Naive B cell (primary cell): ENCODE measurements at regions not wholly inside any gene's neighbourhood (a gene's known extent, or its start where the extent isn't known, plus 50 kb on each side); places are given as distances from the start of the nearest gene placed in this dataset.

Experiments used
- ATAC-seq, 2 donors: fragments of 150-1000 bp; cut with Tn5 transposase; 2 replicates each; pipeline ENCODE4 v1.10.0; 2021; ENCODE audit warnings: low read depth in 2 of 2, mild to moderate bottlenecking in 2 of 2, moderate library complexity in 2 of 2
- DNase-seq: peaks from one replicate; pipeline ENCODE4 v3.0.0; 2022
- H3K27ac Mint-ChIP-seq, 6 donors: one replicate each; pipeline ENCODE4 v1.8.0; 2020 to 2022; ENCODE audit warnings: mild to moderate bottlenecking in 6 of 6, mixed read lengths in 6 of 6, moderate library complexity in 5 of 6, inconsistent platforms in 2 of 6
- H3K27me3 Mint-ChIP-seq, 3 donors: one replicate each; pipeline ENCODE4 v1.8.0; 2021 to 2022; ENCODE audit warnings: mixed read lengths in 3 of 3, mild to moderate bottlenecking in 1 of 3
- H3K36me3 Mint-ChIP-seq, 2 donors: one replicate each; pipeline ENCODE4 v1.8.0; 2020 to 2022; ENCODE audit warnings: mixed read lengths in 2 of 2, inconsistent platforms in 1 of 2, mild to moderate bottlenecking in 1 of 2
- H3K4me1 Mint-ChIP-seq, 3 donors: one replicate each; pipeline ENCODE4 v1.8.0; 2020 to 2022; ENCODE audit warnings: mixed read lengths in 3 of 3, inconsistent platforms in 1 of 3, mild to moderate bottlenecking in 1 of 3, moderate library complexity in 1 of 3
- H3K4me3 Mint-ChIP-seq, 8 donors: one replicate each; pipeline ENCODE4 v1.8.0; 2020 to 2022; ENCODE audit warnings: mild to moderate bottlenecking in 8 of 8, mixed read lengths in 8 of 8, moderate library complexity in 8 of 8, inconsistent platforms in 2 of 8
- H3K9me3 Mint-ChIP-seq, 7 donors: one replicate each; pipeline ENCODE4 v1.8.0; 2020 to 2022; ENCODE audit warnings: mixed read lengths in 7 of 7, mild to moderate bottlenecking in 5 of 7, inconsistent platforms in 2 of 7, moderate library complexity in 1 of 7

DNA sequence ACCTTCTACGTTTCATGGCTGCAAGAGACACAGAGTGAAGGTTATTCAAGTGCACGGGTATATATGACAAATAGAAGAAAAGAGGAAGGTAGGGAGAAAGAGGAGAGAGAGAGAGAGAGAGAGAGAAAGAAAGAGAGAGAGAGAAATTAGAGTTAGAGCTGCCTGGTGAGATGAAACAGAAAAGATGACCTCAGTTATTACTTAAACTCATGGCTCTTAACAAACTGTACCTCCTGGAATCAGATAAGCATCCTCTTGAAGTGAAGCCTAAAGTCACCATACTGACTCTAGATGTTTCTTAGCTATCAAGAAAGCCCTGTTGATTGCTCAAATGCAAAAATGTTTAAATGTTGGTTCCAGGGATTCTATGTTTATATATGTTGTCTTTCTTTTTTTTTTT, 597.7 kb upstream of the ZP4 start:
- no peak for DNase-seq
- Mint-ChIP-seq H3K27ac (no peak overlapping the region), H3K4me1 (no peaks in the 10 kb centered on the region), H3K4me3 (no peak overlapping the region), H3K27me3 (no peaks in the 10 kb centered on the region), H3K36me3 (no peaks in the 10 kb centered on the region), H3K9me3 (peaks cover 0 to 4% (median 0%) of the 10 kb centered on the region in 7 donors)
- ATAC-seq = no peak

- no peak for DNase-seq
- peaks cover 0 to 4% (median 0%) of the 10 kb centered on the region in 7 donors for H3K9me3 Mint-ChIP-seq
- no peak for ATAC-seq
- no peak overlapping the region for H3K4me3 Mint-ChIP-seq
- no peaks in the 10 kb centered on the region for H3K36me3 Mint-ChIP-seq
- H3K4me1 Mint-ChIP-seq = no peaks in the 10 kb centered on the region
- no peak overlapping the region for H3K27ac Mint-ChIP-seq
- H3K27me3 Mint-ChIP-seq = no peaks in the 10 kb centered on the region
Observed at GRCh38 chr1:238487931-238488330, 597.2 kb upstream of the ZP4 start.

- Mint-ChIP-seq H3K4me3 (no peak overlapping the region), H3K27me3 (no peaks in the 10 kb centered on the region), H3K4me1 (no peaks in the 10 kb centered on the region), H3K36me3 (no peaks in the 10 kb centered on the region), H3K9me3 (peaks cover 0 to 4% (median 0%) of the 10 kb centered on the region in 7 donors), H3K27ac (no peak overlapping the region)
- DNase-seq (no peak), ATAC-seq (no peak)
Observed at GRCh38 chr1:238485912-238486209, 595.1 kb upstream of the ZP4 start.

DNA sequence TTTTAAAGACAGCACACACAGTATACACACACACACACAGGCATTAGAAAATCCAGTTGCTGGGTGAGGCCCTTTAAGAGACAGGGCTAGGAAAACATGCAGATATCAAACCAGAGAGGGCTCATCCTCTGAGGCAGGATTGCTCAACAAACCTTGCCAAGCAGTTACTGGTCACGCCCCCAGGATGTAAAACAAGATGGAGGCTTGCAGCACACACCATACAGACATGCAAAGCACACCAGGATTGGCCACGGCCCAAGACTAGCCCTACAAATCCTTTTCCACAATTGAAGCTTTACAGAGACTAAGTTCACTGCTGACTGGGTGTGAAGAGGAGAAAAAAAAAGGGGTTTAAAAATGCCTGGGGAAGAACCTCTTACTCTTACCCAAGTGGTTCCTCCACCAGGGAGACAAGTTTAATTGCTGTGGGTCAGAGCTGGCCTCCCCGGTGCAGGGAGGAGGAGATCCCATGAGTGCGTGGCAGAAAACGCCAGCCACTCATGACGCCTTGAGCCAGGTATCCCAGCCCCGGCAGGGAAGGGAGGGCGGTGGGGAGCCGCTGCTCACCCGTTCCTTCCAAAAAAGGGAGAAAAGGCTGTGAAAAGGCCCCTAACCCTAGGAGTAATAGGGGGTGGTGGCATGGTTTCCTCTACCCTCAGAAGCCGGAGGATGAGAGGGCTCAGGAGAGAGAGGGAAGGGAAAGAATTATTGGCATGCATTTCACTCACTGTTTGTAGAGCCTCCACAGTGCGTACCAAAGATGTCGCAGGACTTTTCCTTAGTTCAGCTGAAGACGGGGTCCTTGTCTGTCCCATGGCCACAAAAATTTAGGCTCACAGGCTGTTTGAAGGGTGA, 594.6 kb upstream of the ZP4 start:
- H3K27me3 Mint-ChIP-seq = no peaks in the 10 kb centered on the region

GRCh38 chr1:238484121-238484520, 593.4 kb upstream of the ZP4 start:
- H3K4me3 Mint-ChIP-seq = no peak overlapping the region
- no peaks in the 10 kb centered on the region for H3K27me3 Mint-ChIP-seq
- H3K36me3 Mint-ChIP-seq = no peaks in the 10 kb centered on the region
- DNase-seq (no peak), ATAC-seq (no peak)
- no peak overlapping the region for H3K27ac Mint-ChIP-seq
- H3K9me3 Mint-ChIP-seq = peaks cover 0 to 4% (median 0%) of the 10 kb centered on the region in 7 donors
- H3K4me1 Mint-ChIP-seq = no peaks in the 10 kb centered on the region

More for the DNA sequence above, 594.6 kb upstream of the ZP4 start:
- no peak overlapping the region for H3K4me3 Mint-ChIP-seq
- no peaks in the 10 kb centered on the region for H3K4me1 Mint-ChIP-seq
- peaks cover 0 to 4% (median 0%) of the 10 kb centered on the region in 7 donors for H3K9me3 Mint-ChIP-seq
- DNase-seq (no peak), ATAC-seq (no peak)
- peak overlapping the region in 1 of 6 donors; percentile 22 for H3K27ac Mint-ChIP-seq
- H3K36me3 Mint-ChIP-seq = no peaks in the 10 kb centered on the region

DNA sequence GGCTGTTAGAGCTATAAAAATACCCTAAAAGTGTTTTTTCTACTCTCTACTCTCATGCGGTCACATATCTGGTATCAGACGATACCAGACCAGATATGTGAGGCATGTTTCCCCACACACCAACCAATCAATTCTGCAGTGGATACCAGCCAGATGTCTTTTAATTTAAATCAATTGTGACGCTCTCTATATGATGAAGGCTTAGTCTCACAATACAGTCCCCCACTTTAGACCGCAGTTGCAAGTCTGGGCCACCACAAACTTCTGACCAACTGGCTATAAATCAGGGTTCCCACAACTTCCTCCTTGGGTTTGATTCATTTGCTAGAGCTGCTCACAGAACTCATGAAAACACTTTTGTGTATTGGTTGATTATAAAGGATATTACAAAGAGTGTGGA, 586.1 kb upstream of the ZP4 start:
- no peak for DNase-seq
- no peaks in the 10 kb centered on the region for H3K4me1 Mint-ChIP-seq
- ATAC-seq = no peak

DNA sequence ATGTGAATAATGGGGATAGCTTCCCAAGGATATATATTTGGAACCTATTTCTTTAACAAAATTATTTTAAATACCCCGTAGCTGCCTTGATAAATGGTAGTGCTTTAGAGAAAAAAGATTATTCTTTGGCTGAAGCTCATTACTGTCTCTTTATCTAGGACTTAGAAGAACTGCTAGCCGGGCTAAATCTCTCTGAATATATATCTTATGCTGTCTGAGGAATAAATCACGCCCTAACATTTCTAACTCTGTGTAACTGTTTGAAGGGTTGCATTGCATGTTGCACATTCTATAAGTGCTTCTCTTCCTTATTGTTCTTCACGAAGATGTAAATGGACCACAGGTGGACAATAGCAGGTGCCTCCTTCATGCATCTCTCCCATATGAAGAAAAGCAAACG, 585.0 kb upstream of the ZP4 start:
- H3K27me3 Mint-ChIP-seq = no peaks in the 10 kb centered on the region
- DNase-seq (no peak), ATAC-seq (no peak)
- no peaks in the 10 kb centered on the region for H3K4me1 Mint-ChIP-seq
- H3K36me3 Mint-ChIP-seq = no peaks in the 10 kb centered on the region
- peaks cover 0 to 4% (median 0%) of the 10 kb centered on the region in 7 donors for H3K9me3 Mint-ChIP-seq
- no peak overlapping the region for H3K4me3 Mint-ChIP-seq
- no peak overlapping the region for H3K27ac Mint-ChIP-seq

More for the DNA sequence above, 586.1 kb upstream of the ZP4 start:
- H3K27ac Mint-ChIP-seq = no peak overlapping the region
- H3K36me3 Mint-ChIP-seq = no peaks in the 10 kb centered on the region
- peaks cover 0 to 4% (median 0%) of the 10 kb centered on the region in 7 donors for H3K9me3 Mint-ChIP-seq
- no peaks in the 10 kb centered on the region for H3K27me3 Mint-ChIP-seq
- no peak overlapping the region for H3K4me3 Mint-ChIP-seq

- no peaks in the 10 kb centered on the region for H3K4me1 Mint-ChIP-seq
- H3K27ac Mint-ChIP-seq = no peak overlapping the region
- H3K9me3 Mint-ChIP-seq = peaks cover 0 to 4% (median 0%) of the 10 kb centered on the region in 7 donors
- no peak for ATAC-seq
- no peak for DNase-seq
- H3K4me3 Mint-ChIP-seq = no peak overlapping the region
- no peaks in the 10 kb centered on the region for H3K36me3 Mint-ChIP-seq
- no peaks in the 10 kb centered on the region for H3K27me3 Mint-ChIP-seq
Observed at GRCh38 chr1:238474263-238474662, 583.5 kb upstream of the ZP4 start.

- DNase-seq = no peak
- Mint-ChIP-seq H3K27me3 (no peaks in the 10 kb centered on the region), H3K4me3 (no peak overlapping the region), H3K27ac (no peak overlapping the region), H3K36me3 (no peaks in the 10 kb centered on the region), H3K4me1 (no peaks in the 10 kb centered on the region), H3K9me3 (peaks cover 0 to 13% (median 0%) of the 10 kb centered on the region in 7 donors)
- no peak for ATAC-seq
Observed at GRCh38 chr1:238469146-238469631, 578.5 kb upstream of the ZP4 start.

GRCh38 chr1:238468068-238468467, 577.3 kb upstream of the ZP4 start:
- H3K27ac Mint-ChIP-seq = no peak overlapping the region
- no peaks in the 10 kb centered on the region for H3K4me1 Mint-ChIP-seq
- no peaks in the 10 kb centered on the region for H3K36me3 Mint-ChIP-seq
- no peak overlapping the region for H3K4me3 Mint-ChIP-seq
- no peak for DNase-seq
- no peaks in the 10 kb centered on the region for H3K27me3 Mint-ChIP-seq
- peaks cover 0 to 16% (median 1%) of the 10 kb centered on the region in 7 donors for H3K9me3 Mint-ChIP-seq
- no peak for ATAC-seq

DNA sequence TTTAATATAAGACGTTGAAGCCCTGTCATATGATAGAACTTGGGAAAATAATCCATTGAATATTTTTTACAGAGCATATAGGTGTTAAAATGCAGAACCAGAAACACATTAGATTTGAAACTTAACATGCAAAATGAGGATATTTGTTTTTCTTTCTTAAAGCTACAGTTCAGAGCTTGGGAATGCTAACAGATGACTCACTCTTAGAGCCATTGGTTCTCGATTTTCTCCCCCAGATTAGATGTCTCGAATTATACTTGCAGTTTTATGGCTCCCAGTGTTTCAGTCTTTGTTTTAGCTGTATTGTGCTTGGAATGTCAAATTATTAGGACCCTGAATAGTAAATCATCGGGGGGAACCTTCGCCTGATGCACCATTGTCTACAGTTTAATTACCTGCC, 575.7 kb upstream of the ZP4 start:
- no peaks in the 10 kb centered on the region for H3K4me1 Mint-ChIP-seq
- H3K4me3 Mint-ChIP-seq = no peak overlapping the region
- DNase-seq = no peak
- H3K27ac Mint-ChIP-seq = no peak overlapping the region
- peaks cover 0 to 15% (median 2%) of the 10 kb centered on the region in 7 donors for H3K9me3 Mint-ChIP-seq
- no peaks in the 10 kb centered on the region for H3K36me3 Mint-ChIP-seq
- ATAC-seq = no peak
- H3K27me3 Mint-ChIP-seq = no peaks in the 10 kb centered on the region

- H3K4me1 Mint-ChIP-seq = no peaks in the 10 kb centered on the region
- DNase-seq (no peak), ATAC-seq (no peak)
- H3K4me3 Mint-ChIP-seq = no peak overlapping the region
- no peak overlapping the region for H3K27ac Mint-ChIP-seq
- no peaks in the 10 kb centered on the region for H3K27me3 Mint-ChIP-seq
- peaks cover 0 to 15% (median 2%) of the 10 kb centered on the region in 7 donors for H3K9me3 Mint-ChIP-seq
- H3K36me3 Mint-ChIP-seq = no peaks in the 10 kb centered on the region
Observed at GRCh38 chr1:238465449-238465848, 574.7 kb upstream of the ZP4 start.

DNA sequence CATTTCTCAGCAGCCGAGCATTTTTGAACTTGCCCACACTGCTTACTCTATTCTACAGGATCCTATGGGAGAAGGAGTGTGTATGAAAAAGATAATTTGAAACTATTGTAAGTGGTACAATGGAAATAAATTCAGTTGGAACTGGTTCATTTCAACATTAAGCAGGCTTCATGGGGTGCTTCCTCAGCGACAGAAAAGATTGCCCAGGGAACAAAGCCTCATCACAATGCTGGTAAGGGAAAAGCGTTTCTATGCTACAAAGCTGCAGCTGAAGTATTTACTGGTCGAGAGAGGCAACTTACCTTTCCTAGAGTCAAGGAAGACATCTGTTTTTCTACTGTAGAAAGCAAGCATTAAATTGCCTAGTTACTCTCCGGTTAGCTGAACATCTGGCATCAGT, 568.2 kb upstream of the ZP4 start:
- DNase-seq = no peak
- peaks cover 0 to 4% (median 0%) of the 10 kb centered on the region in 7 donors for H3K9me3 Mint-ChIP-seq
- no peaks in the 10 kb centered on the region for H3K36me3 Mint-ChIP-seq
- H3K27ac Mint-ChIP-seq = no peak overlapping the region
- no peaks in the 10 kb centered on the region for H3K27me3 Mint-ChIP-seq
- no peak overlapping the region for H3K4me3 Mint-ChIP-seq
- no peak for ATAC-seq
- H3K4me1 Mint-ChIP-seq = no peaks in the 10 kb centered on the region

GRCh38 chr1:238457610-238458009, 566.9 kb upstream of the ZP4 start:
- ATAC-seq (no peak), DNase-seq (no peak)
- no peak overlapping the region for H3K4me3 Mint-ChIP-seq
- no peak overlapping the region for H3K27ac Mint-ChIP-seq
- peaks cover 0 to 2% (median 0%) of the 10 kb centered on the region in 7 donors for H3K9me3 Mint-ChIP-seq
- H3K36me3 Mint-ChIP-seq = no peaks in the 10 kb centered on the region
- no peaks in the 10 kb centered on the region for H3K4me1 Mint-ChIP-seq
- no peaks in the 10 kb centered on the region for H3K27me3 Mint-ChIP-seq
